ENCODE measurements at regions not wholly inside any gene's neighbourhood (a gene's known extent, or its start where the extent isn't known, plus 50 kb on each side); places are given as distances from the start of the nearest gene placed in this dataset.
"Not testable (repeated sequence)": the region's sequence is repeated elsewhere in the genome, so short reads cannot be mapped to it uniquely, and the experiment has no call there.

DNA sequence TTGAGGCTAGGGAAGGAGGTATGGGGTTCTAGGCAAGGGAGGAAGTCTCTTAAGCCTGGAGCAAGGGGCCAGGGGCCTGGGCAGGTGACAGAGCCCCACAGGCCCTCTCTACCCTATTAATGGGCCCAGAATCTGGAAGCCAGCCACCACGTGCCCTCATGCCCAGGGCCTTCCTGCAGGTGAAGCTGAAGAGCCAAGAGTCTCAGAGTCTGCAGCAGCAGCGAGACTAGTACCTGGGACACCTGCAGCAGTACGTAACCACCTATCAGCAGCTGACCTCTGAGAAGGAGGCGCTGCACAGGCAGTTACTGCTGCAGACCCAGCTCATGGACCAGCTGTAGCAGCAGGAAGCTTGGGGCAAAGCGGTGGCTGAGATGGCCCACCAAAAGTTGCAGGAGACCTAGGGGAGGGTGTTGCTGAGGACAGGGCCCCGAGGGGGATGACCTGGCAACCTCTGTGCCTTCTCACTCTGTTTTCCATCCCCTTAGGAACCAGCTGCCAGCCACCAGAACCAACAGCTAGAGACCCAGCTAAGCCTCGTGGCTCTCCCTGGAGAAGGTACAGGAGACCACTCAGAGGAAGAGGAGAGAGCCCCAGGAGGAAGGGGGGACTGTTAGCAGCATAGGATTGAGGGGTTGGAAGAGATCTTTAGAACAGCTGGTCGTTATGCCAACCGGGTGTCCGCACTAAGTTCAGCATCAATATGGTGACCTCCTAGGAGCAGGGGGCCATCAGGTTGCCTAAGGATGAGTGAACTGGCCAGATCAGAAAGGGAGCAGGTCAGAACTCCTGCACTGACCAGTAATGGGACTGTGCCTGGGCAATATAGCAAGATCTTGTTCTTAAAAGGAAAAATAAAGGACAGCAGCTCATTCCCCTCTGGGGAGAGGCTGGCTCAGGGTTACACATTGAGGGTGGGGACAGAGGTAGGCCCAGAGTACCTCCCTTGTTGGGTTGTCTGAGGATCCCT lies 58.5 kb upstream of the UBE2Q2 start:
- TF ChIP-seq CTCF, EZH2phosphoT487 (IDR thresholded peaks at IDR 0.05): not testable (repeated sequence)
